ENCODE measurements at regions not wholly inside any gene's neighbourhood (a gene's known extent, or its start where the extent isn't known, plus 50 kb on each side); places are given as distances from the start of the nearest gene placed in this dataset.
"Not testable (repeated sequence)": the region's sequence is repeated elsewhere in the genome, so short reads cannot be mapped to it uniquely, and the experiment has no call there.

- no peak for DNase-seq (ENCODE audit: low spot score)
Measured at GRCh38 chr2:136715146-136715545, 50.2 kb upstream of the THSD7B start.

DNA sequence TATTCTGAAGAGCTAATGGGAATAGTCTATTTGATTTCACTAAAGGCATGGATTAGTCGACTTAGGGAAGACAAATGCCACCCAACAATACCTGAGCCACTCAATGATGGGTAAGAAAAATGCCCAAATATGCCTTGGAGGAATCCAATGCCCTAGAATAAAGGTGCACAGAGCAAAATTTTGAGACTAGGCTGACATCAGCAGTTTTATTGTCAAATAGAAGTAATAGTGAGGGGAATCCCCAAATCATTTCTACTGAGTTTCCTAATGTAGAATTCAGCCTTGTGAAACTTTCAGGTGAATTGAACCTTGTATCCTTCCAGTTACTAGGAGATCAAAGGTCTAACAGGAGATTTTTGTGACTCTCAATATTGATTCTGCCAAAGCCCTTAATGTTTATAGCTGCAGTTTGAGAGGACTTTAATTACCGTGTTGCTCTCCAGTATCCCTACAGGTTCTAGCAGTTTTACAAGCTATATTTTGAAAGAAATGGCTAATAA lies 50.8 kb upstream of the THSD7B start:
- no peak for DNase-seq (ENCODE audit: low spot score)

DNA sequence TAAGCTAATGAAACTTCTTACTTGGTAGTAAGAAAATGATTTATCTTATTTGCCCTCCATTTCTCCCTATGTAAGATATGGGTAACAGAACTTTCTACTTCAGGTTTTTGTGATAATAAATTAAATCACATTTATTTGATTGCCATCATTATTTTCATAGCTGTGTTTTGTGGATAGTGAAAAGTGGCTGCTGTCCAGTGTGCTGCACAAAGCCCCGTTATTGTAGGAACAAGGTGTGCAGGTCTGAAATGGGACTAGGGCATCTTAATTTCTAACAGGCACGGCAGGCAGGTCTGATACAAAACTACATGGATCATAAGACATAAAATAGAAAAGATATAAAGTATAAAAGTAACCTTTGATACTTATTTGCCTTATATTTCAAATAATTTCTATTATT lies 51.6 kb upstream of the THSD7B start:
- DNase-seq (ENCODE audit: low spot score), result no peak

DNA sequence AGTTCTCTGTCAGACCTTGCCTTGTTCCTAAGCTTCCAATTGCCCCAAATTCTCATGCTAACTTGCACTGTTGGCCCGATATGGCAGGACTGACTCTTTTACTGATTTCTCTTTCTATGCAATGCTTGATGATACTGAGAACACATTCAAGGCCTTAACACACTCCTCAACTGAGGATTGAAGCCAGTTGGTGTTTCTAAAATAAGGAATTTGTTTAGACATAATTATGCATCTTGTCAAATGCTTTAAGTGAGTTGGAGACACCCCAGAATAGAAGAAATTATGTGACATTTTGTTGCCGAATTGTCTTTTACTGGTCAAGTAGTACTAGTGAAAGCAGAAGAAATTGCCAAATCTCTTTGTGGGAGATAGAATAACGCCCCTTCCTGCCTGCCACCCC lies 60.0 kb upstream of the THSD7B start:
- DNase-seq (ENCODE audit: low spot score), result no peak

DNA sequence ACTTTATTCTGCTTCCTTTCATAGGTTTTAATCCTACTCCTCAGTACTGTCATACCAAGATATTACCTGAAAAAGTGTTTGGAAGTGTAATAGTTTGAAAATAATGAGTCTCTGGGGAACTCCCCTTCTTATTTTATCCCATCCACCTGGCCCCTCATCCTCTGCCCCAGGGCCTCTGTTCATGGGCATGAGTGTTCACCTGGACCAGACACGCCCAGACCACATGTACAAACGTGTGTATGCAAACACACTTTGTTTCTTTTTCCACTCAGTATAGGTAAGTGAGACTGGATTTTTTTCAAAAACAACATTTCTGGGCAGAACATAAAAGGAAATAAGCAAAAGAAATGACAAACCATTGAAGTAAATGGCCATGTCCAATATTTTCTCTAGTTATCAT lies 62.1 kb upstream of the THSD7B start:
- no peak for DNase-seq (ENCODE audit: low spot score)

DNA sequence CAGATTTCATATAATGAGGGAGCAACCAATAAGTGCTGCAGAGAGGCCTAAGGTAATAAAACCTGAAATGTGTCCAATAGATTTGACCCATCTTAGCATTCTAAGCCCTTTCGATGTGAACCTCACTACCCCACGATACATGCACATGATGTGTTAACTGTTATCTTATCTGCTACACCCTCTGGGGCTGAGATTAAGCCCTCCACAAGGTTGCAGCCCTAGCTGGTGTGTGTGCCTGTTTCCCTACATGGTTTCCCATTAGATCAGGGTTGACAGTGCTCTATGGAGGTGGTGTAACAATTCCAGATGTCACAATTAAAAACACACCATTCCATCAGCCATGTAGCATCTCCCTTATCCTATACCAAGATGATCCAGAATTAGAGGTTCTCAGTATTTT lies 68.9 kb upstream of the THSD7B start:
- DNase-seq (ENCODE audit: low spot score), result no peak

DNA sequence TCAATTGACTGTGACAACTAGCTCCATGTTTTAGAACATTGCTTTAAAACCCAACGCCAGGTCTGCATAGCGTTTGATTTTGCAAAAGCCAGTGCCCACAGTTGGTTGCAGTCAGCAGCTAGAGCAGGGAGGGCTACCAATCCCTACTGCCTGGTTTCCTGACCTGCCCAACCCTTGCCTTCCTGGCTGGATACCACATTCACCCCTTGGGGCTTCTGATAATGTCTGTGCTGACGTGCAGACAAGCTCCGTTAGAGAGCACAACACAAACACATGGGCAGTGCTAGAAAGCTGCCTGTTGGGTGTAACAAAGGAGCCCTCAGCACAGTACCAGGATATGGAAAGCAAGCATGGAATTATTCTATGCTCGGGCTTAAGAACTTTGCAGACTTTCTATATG lies 71.4 kb upstream of the THSD7B start:
- no peak for DNase-seq (ENCODE audit: low spot score)

DNA sequence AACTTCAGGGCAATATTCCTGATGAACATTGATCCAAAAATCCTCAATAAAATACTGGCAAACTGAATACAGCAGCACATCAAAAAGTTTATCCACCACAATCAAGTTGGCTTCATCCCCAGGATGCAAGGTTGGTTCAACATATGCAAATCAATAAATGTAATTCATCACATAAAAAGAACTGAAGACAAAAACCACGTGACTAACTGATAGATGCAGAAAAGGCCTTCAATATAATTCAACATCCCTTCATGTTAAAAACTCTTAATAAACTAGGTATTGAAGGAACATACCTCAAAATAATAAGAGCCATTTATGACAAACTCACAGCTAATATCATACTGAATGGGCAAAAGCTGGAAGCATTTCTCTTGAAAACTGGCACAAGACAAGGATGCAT lies 85.3 kb upstream of the THSD7B start:
- DNase-seq (ENCODE audit: low spot score), result not testable (repeated sequence)

DNA sequence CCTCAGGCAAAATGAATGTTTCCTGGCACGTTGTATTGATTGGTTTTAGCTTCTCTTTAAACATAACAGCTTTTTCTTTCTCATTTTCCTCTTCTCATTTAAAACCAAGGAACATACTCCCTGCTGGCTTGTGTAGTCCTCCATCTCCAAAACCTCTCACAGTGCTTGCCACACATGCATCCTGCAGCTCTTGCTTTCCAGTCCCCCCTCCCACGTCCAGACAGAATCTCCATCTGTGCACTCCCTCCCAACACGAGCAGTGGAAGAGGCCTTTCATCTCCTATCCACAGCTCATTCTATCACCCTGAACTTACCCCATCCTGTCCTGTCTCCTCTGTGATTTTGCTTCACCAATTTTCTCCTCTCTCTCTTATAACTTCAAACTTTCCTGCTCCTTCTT lies 99.6 kb upstream of the THSD7B start:
- no peak for DNase-seq (ENCODE audit: low spot score)

DNA sequence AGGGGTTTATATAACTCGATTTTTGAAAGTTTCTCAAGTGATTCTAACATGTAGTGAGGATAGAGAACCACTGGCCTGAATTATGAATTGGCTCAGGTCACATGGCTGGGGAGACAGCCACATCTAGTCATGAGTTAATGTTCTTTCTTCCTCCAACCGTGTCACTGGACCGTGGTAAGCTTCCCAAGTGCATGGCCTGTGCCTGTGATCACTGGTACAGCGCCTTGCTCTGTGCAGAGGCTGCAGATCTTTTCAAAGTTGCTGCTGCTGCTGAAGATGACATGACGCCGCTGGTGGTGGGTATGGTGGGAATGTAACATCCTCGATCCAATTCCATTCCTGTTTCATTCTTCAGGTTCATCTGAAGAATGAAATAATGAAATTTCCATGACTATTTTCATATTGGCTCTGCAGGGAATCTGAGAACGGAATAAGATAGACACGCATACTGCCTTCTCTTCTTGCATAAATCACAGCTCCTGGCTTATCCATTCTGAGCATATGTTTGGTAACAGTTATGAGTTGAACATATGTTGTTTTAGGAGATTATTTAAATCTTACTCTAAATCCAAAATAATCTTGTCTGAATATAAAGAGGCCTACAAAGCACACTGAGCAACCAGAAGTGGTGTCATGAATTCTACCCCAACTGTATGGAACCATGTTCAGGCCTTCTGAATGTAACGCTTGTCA lies 100.5 kb upstream of the THSD7B start:
- no peak for DNase-seq (ENCODE audit: low spot score)

DNA sequence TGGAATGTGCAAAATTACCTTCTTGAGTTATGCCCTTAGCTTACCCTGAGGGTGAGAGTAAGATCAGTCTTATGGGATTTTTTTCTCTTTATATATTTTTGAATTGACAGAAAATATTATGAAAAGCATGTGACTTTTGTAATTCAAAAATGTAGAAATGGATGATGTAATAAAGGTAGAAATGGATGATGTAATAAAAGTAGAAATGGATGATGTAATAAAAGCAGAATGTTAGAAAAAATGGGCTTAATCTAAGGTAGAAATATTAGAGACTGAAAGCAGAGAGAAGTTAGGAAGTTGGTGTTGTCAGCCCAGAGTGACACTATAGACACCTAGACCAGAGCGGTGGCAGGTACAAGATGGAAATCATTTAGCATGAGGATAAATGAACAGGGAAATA lies 107.1 kb upstream of the THSD7B start:
- no peak for DNase-seq (ENCODE audit: low spot score)

GRCh38 chr2:136653861-136654260 lies 111.5 kb upstream of the THSD7B start:
- DNase-seq (ENCODE audit: low spot score), result no peak

DNA sequence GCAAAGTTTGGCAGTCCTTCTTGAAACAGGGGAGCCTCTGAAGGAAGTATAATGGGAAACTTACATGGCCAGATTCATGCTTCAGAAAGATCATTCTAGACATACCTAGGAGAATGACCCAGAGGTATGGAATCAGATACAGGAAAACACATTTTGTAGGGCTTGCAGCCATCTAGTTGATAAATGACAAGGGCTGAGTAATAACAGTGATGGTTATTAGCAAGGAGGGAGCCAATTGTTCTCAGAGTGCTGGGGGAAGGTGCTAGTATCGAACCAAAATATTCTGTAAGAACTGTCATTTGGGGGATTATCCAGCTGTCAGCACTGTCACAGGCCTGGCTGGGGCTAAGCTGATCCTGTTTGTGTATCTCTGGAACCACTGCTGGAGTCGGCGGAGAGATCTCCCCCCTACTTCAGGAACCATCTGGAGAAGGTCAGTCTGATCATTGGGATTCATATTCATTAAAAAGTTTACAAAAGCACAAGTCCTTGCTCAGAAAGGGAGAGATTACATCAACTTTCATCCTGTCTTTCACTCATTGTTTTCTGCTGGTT lies 113.8 kb upstream of the THSD7B start:
- no peak for DNase-seq (ENCODE audit: low spot score)

DNA sequence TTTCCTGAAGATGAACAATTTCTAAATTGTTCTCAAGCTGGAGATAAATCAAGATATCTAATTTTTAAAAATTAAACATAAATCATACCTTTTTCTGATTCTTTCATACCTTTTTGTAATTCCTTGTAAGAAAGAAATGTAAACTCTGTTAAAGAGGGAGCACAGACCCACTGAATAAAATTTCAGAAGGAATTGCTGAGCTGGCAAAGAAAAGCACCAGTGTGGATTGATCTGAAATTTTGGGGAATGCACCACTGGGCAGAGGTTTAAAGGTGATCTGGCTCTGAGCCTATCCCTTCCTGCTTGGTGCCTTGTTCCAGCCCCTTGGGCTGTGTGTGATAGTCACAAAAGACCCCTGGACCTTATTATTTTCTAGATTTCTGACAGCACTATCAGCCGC lies 118.3 kb upstream of the THSD7B start:
- DNase-seq (ENCODE audit: low spot score), result no peak

GRCh38 chr2:136645236-136645828 lies 120.0 kb upstream of the THSD7B start:
- DNase-seq (ENCODE audit: low spot score), result no peak

- DNase-seq (ENCODE audit: low spot score), result no peak
Measured at GRCh38 chr2:136639651-136640050, 125.7 kb upstream of the THSD7B start.

DNA sequence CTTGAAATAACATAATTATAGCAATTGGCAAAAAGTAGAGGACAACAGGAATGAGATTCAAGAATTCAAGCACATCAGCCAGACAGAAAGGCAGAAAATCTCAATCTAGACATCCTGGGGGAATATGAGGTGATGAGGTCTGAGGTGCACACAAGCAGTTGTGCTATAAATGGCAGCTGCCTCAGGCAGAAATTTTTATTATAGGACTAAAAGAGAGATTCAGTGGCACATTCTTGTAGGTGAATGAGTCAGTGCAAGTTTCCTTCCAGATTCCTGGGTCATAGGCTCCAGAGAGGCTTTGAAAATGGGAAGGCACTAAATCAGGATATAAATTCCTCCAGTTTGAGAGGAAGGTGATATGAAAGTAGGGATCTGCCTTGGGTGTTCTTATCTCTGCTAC lies 127.2 kb upstream of the THSD7B start:
- DNase-seq (ENCODE audit: low spot score), result no peak

GRCh38 chr2:136637402-136637801 lies 127.9 kb upstream of the THSD7B start:
- no peak for DNase-seq (ENCODE audit: low spot score)

- no peak for DNase-seq (ENCODE audit: low spot score)
Measured at GRCh38 chr2:136628490-136628889, 136.9 kb upstream of the THSD7B start.

- no peak for DNase-seq (ENCODE audit: low spot score)
Measured at GRCh38 chr2:136613096-136613495, 152.2 kb upstream of the THSD7B start.

GRCh38 chr2:136612079-136612478 lies 153.3 kb upstream of the THSD7B start:
- DNase-seq (ENCODE audit: low spot score), result no peak

DNA sequence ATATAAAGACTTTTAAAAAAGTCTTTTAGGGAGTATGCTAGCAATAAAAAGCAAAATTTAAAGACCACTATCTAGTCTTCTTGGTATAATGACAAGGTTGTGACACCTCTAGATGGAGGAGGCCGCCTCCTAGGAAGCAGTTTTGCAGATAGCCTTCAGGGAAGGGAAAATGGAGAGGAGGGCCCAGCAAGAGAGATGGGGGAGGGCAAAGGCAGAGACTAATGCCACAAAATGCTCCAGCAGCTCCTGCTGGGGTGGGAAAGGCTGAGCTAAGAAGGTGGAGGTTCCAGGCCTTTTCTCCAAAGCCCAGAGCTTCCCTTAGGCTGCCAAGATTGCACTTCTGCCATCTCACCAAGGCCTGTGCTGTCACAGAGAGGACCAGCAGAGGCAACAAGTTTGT lies 153.9 kb upstream of the THSD7B start:
- DNase-seq (ENCODE audit: low spot score), result no peak

- DNase-seq (ENCODE audit: low spot score), result peak; percentile 2
Measured at GRCh38 chr2:136582628-136583205, 182.6 kb upstream of the THSD7B start.
